Neural crest cell (in vitro differentiated cells): ENCODE measurements at regions not wholly inside any gene's neighbourhood (a gene's known extent, or its start where the extent isn't known, plus 50 kb on each side); places are given as distances from the start of the nearest gene placed in this dataset.

Experiments
- DNase-seq: peaks from one replicate; pipeline ENCODE4 v3.0.0; 2021; ENCODE audit warnings: low read depth, mixed read lengths, low spot score
- H3K27ac Mint-ChIP-seq: one replicate; pipeline ENCODE4 v1.8.0; 2021; ENCODE audit warnings: mild to moderate bottlenecking, mixed read lengths; ENCODE audit not compliant: unreplicated experiment
- H3K27me3 Mint-ChIP-seq: 2 replicates; pipeline ENCODE4 v1.8.0; 2021; ENCODE audit warnings: low read depth, mild to moderate bottlenecking, mixed read lengths
- H3K36me3 Mint-ChIP-seq: 2 replicates; pipeline ENCODE4 v1.8.0; 2021; ENCODE audit warnings: low read depth, mild to moderate bottlenecking, mixed read lengths
- H3K4me1 Mint-ChIP-seq: 2 replicates; pipeline ENCODE4 v1.8.0; 2021; ENCODE audit warnings: mixed read lengths
- H3K4me3 Mint-ChIP-seq: one replicate; pipeline ENCODE4 v1.8.0; 2021; ENCODE audit warnings: mild to moderate bottlenecking, mixed read lengths
- H3K9me3 Mint-ChIP-seq: 2 replicates; pipeline ENCODE4 v1.8.0; 2021; ENCODE audit warnings: mixed read lengths
- TF ChIP-seq, protein P1 (sequence below): fragments of 200-600 bp; sonication (generic); conservative IDR thresholded peaks from 2 replicates; pipeline ENCODE4 v1.5.0; 2021; ENCODE audit warnings: antibody characterized with exemption, mild to moderate bottlenecking

GRCh38 chr3:117019082-117019713 is 309.6 kb downstream of the TUSC7 start:
- TF ChIP-seq, protein P1, sequence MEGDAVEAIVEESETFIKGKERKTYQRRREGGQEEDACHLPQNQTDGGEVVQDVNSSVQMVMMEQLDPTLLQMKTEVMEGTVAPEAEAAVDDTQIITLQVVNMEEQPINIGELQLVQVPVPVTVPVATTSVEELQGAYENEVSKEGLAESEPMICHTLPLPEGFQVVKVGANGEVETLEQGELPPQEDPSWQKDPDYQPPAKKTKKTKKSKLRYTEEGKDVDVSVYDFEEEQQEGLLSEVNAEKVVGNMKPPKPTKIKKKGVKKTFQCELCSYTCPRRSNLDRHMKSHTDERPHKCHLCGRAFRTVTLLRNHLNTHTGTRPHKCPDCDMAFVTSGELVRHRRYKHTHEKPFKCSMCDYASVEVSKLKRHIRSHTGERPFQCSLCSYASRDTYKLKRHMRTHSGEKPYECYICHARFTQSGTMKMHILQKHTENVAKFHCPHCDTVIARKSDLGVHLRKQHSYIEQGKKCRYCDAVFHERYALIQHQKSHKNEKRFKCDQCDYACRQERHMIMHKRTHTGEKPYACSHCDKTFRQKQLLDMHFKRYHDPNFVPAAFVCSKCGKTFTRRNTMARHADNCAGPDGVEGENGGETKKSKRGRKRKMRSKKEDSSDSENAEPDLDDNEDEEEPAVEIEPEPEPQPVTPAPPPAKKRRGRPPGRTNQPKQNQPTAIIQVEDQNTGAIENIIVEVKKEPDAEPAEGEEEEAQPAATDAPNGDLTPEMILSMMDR: peak; percentile 91
- Mint-ChIP-seq H3K9me3 (no peaks in the 10 kb centered on the region), H3K4me3 (no peak overlapping the region), H3K36me3 (no peaks in the 10 kb centered on the region), H3K27ac (no peak overlapping the region), H3K27me3 (no peaks in the 10 kb centered on the region), H3K4me1 (peaks cover 10% of the 10 kb centered on the region)
- DNase-seq: peak; percentile 59

DNA sequence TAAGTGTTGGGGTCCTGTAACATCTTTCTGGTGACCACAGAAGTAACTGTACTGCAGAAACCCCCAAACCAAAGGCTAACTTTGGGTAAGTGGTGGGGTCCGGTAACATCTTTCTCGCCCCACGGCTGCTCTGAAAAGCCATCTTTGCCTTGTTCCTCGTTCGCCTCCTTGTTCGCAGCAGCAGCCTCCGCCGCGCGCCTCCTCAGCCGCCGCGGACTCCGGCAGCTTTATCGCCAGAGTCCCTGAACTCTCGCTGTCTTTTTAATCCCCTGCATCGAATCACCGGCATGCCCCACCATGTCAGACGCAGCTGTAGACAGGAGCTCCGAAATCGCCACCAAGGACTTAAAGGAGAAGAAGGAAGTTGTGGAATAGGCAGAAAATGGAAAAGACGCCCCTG is 316.8 kb downstream of the TUSC7 start:
- TF ChIP-seq, protein P1: no peak
- H3K36me3 Mint-ChIP-seq: no peaks in the 10 kb centered on the region

GRCh38 chr3:117035745-117036144 is 326.2 kb downstream of the TUSC7 start:
- DNase-seq: no peak
- Mint-ChIP-seq H3K27me3 (no peaks in the 10 kb centered on the region), H3K27ac (peak overlapping the region; percentile 81), H3K4me1 (peaks cover 26% of the 10 kb centered on the region), H3K36me3 (peaks cover 5% of the 10 kb centered on the region), H3K9me3 (peaks cover 2% of the 10 kb centered on the region), H3K4me3 (peak overlapping the region; percentile 56)
- TF ChIP-seq, protein P1: no peak

More for the DNA sequence above, 316.8 kb downstream of the TUSC7 start:
- Mint-ChIP-seq H3K9me3 (peaks cover 5% of the 10 kb centered on the region), H3K4me1 (no peaks in the 10 kb centered on the region), H3K27ac (no peak overlapping the region), H3K27me3 (no peaks in the 10 kb centered on the region), H3K4me3 (no peak overlapping the region)
- no peak for DNase-seq

GRCh38 chr3:117036259-117036799 is 326.8 kb downstream of the TUSC7 start:
- H3K27ac Mint-ChIP-seq: peak overlapping the region; percentile 87
- DNase-seq: peak; percentile 42
- no peaks in the 10 kb centered on the region for H3K27me3 Mint-ChIP-seq
- peaks cover 26% of the 10 kb centered on the region for H3K4me1 Mint-ChIP-seq
- TF ChIP-seq, protein P1: no peak
- H3K36me3 Mint-ChIP-seq: peaks cover 5% of the 10 kb centered on the region
- peak overlapping the region; percentile 56 for H3K4me3 Mint-ChIP-seq
- H3K9me3 Mint-ChIP-seq: peaks cover 2% of the 10 kb centered on the region

DNA sequence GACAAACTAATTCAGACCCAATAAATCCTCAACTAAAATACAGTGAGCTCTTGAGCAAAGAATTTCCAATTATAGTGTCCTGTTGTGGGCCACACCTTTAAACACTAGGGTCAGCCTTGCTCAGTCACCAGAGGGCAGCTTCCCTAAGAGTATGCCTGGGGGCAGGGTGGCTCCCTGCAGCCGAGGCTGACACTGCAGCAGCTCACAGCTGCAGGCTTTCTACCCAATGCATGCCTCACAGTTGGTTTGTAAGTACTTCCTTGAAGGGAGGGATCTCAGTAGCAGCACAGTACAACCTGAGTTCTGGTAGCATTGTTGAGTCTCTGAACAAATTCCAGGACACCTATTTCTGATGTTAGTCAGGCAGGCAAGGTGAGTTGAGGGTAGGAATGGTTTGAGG is 335.6 kb downstream of the TUSC7 start:
- no peaks in the 10 kb centered on the region for H3K9me3 Mint-ChIP-seq
- no peaks in the 10 kb centered on the region for H3K27me3 Mint-ChIP-seq
- no peak overlapping the region for H3K4me3 Mint-ChIP-seq
- peaks cover 12% of the 10 kb centered on the region for H3K4me1 Mint-ChIP-seq
- DNase-seq: no peak
- no peak overlapping the region for H3K27ac Mint-ChIP-seq
- H3K36me3 Mint-ChIP-seq: peaks cover 3% of the 10 kb centered on the region
- TF ChIP-seq, protein P1: no peak
